Esophagus muscularis mucosa (tissue), 4 donors: ENCODE measurements at regions not wholly inside any gene's neighbourhood (a gene's known extent, or its start where the extent isn't known, plus 50 kb on each side); places are given as distances from the start of the nearest gene placed in this dataset.

Experiments used
- CTCF ChIP-seq, 3 experiments: fragments of 200-600 bp in 2 of 3; fragments of 450-650 bp in 1 of 3; sonication (generic) in 2 of 3; IDR thresholded peaks; one replicate each; pipeline ENCODE4 v1.5.1; 2017 to 2019; ENCODE audit warnings: antibody characterized with exemption in 3 of 3, mild to moderate bottlenecking in 2 of 3, moderate library complexity in 1 of 3
- EP300 ChIP-seq: sonication (generic); formaldehyde crosslinking; IDR thresholded peaks from one replicate; pipeline ENCODE4 v1.6.1; 2017; ENCODE audit warnings: antibody characterized with exemption
- POLR2AphosphoS5 ChIP-seq, 2 donors: sonication (generic); formaldehyde crosslinking; IDR thresholded peaks; one replicate each; pipeline ENCODE4 v1.6.1; 2017; ENCODE audit warnings: antibody characterized with exemption in 2 of 2

- TF ChIP-seq CTCF (IDR thresholded peaks at IDR 0.05), result no peak
- TF ChIP-seq EP300, result no peak
- no peak for TF ChIP-seq POLR2AphosphoS5 (IDR thresholded peaks at IDR 0.05)
These were observed 500.2 kb upstream of the NUDT12 start for GRCh38 chr5:104062621-104063377.
